ENCODE measurements at regions not wholly inside any gene's neighbourhood (a gene's known extent, or its start where the extent isn't known, plus 50 kb on each side); places are given as distances from the start of the nearest gene placed in this dataset.

DNA sequence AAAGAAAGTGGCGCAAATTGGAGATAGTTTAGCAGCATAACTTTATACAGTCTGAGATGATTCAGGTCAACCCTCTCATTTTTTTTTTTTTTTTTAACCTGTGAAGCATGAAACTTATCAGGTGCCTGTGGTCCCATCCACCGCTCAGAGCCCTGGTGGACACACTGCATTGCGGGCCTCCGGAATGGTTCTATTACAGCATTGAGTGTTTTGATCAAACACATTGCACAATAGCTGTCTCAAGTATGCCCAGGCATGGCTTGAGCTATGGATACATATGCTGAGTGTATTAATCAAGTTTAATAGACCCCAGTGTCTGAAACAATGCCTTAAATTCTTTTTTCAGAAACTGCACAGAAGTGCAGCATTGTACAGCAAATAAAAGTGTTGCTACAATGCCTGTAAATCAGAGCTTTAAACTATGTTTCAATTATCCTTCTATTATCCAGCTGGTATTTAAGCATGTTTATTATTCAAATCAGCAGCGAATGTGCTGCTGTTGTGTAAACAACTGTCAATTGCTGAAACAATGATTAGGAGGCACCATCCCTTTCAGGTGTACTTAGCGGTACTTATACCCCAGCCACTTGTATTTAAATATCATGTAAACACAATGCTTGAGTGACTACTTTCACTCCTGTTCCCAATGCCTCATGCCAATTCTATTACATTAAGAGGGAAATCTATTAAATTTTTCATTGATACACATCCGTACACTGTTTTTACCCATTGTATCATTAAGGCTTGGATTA lies 456.6 kb downstream of the RPS6KC1 start:
- Mint-ChIP-seq H3K9me3 (ENCODE audit: unreplicated experiment) (no peaks in the 10 kb centered on the region), H3K4me1 (ENCODE audit: low read depth, unreplicated experiment) (no peaks in the 10 kb centered on the region), H3K27ac (ENCODE audit: unreplicated experiment) (no peak overlapping the region), H3K36me3 (ENCODE audit: low read depth, unreplicated experiment) (peaks cover 2% of the 10 kb centered on the region), H3K4me3 (ENCODE audit: unreplicated experiment) (no peak overlapping the region), H3K27me3 (ENCODE audit: low read depth, unreplicated experiment) (peaks cover 5% of the 10 kb centered on the region)
- no peak overlapping the region for H3K4me2 ChIP-seq (ENCODE audit: low read length)
- no peak for TF ChIP-seq EZH2 (IDR thresholded peaks at IDR 0.05; ENCODE audit: insufficient read depth, low read length)
- no peak for TF ChIP-seq CTCF (IDR thresholded peaks at IDR 0.05; ENCODE audit: insufficient read depth, low read depth, low read length)
- H2AFZ ChIP-seq (ENCODE audit: low read depth, low read length): no peak overlapping the region
- H4K20me1 ChIP-seq (ENCODE audit: insufficient read depth, low read length): no peaks in the 10 kb centered on the region
- H3K36me3 ChIP-seq (ENCODE audit: insufficient read depth, low read length): no peaks in the 10 kb centered on the region
- no peaks in the 10 kb centered on the region for H3K79me2 ChIP-seq (ENCODE audit: insufficient read depth, low read length)
- H3K4me3 ChIP-seq (ENCODE audit: insufficient read depth, low read depth, low read length): no peak overlapping the region
- no peak overlapping the region for H3K9ac ChIP-seq (ENCODE audit: low read length)
- DNase-seq (ENCODE audit: low read depth) (no peak), FAIRE-seq (no peak)
- H3K27ac ChIP-seq (ENCODE audit: low read depth, low read length): no peak overlapping the region
- no peaks in the 10 kb centered on the region for H3K27me3 ChIP-seq (ENCODE audit: insufficient read depth, low read length)
- no peaks in the 10 kb centered on the region for H3K4me1 ChIP-seq (ENCODE audit: insufficient read depth, low read length)
- H3K9me3 ChIP-seq (ENCODE audit: insufficient read depth, low read depth, low read length): no peaks in the 10 kb centered on the region

GRCh38 chr1:213511173-213511572 lies 460.1 kb downstream of the RPS6KC1 start:
- H3K36me3 Mint-ChIP-seq (ENCODE audit: low read depth, unreplicated experiment): no peaks in the 10 kb centered on the region
- no peak for FAIRE-seq

More at GRCh38 chr1:213511173-213511572, 460.1 kb downstream of the RPS6KC1 start:
- Mint-ChIP-seq H3K9me3 (ENCODE audit: unreplicated experiment) (no peaks in the 10 kb centered on the region), H3K27me3 (ENCODE audit: low read depth, unreplicated experiment) (peaks cover 11% of the 10 kb centered on the region), H3K4me3 (ENCODE audit: unreplicated experiment) (no peak overlapping the region), H3K27ac (ENCODE audit: unreplicated experiment) (no peak overlapping the region), H3K4me1 (ENCODE audit: low read depth, unreplicated experiment) (no peaks in the 10 kb centered on the region)
- Histone ChIP-seq H3K4me1 (ENCODE audit: insufficient read depth, low read length) (no peaks in the 10 kb centered on the region), H3K27ac (ENCODE audit: low read depth, low read length) (no peak overlapping the region), H3K27me3 (ENCODE audit: insufficient read depth, low read length) (no peaks in the 10 kb centered on the region), H4K20me1 (ENCODE audit: insufficient read depth, low read length) (no peaks in the 10 kb centered on the region), H3K36me3 (ENCODE audit: insufficient read depth, low read length) (no peaks in the 10 kb centered on the region), H3K9me3 (ENCODE audit: insufficient read depth, low read depth, low read length) (no peaks in the 10 kb centered on the region), H3K9ac (ENCODE audit: low read length) (no peak overlapping the region), H3K79me2 (ENCODE audit: insufficient read depth, low read length) (no peaks in the 10 kb centered on the region), H2AFZ (ENCODE audit: low read depth, low read length) (no peak overlapping the region), H3K4me2 (ENCODE audit: low read length) (no peak overlapping the region), H3K4me3 (ENCODE audit: insufficient read depth, low read depth, low read length) (no peak overlapping the region)
- DNase-seq (ENCODE audit: low read depth): no peak
- no peak for TF ChIP-seq EZH2 (IDR thresholded peaks at IDR 0.05; ENCODE audit: insufficient read depth, low read length)
- no peak for TF ChIP-seq CTCF (IDR thresholded peaks at IDR 0.05; ENCODE audit: insufficient read depth, low read depth, low read length)
